Omental fat pad (tissue), 3 donors: ENCODE measurements at regions not wholly inside any gene's neighbourhood (a gene's known extent, or its start where the extent isn't known, plus 50 kb on each side); places are given as distances from the start of the nearest gene placed in this dataset.

ENCODE experiments used
- ATAC-seq: fragments of 150-250 bp; one replicate; pipeline ENCODE4 v1.9.1; 2016; ENCODE audit warnings: mild to moderate bottlenecking, moderate library complexity; ENCODE audit not compliant: low FRiP score
- DNase-seq: peaks from one replicate; pipeline ENCODE4 v3.0.0-alpha.2; 2019; ENCODE audit warnings: low spot score
- CTCF ChIP-seq, 3 donors: fragments of 450-650 bp; IDR thresholded peaks; one replicate each; pipeline ENCODE4 v1.5.1; 2016 to 2017; ENCODE audit warnings: antibody characterized with exemption in 3 of 3, mild to moderate bottlenecking in 3 of 3, moderate library complexity in 2 of 3

- DNase-seq (no peak), ATAC-seq (no peak)
- TF ChIP-seq CTCF (IDR thresholded peaks at IDR 0.05), result no peak
These were observed 76.0 kb upstream of the CELF4 start for GRCh38 chr18:37641573-37641972.

GRCh38 chr18:37640504-37640903, 74.9 kb upstream of the CELF4 start:
- ATAC-seq (no peak), DNase-seq (no peak)
- TF ChIP-seq CTCF (IDR thresholded peaks at IDR 0.05), result no peak

GRCh38 chr18:37639846-37640245, 74.2 kb upstream of the CELF4 start:
- no peak for ATAC-seq
- no peak for DNase-seq
- TF ChIP-seq CTCF (IDR thresholded peaks at IDR 0.05), result no peak

- no peak for TF ChIP-seq CTCF (IDR thresholded peaks at IDR 0.05)
- DNase-seq (no peak), ATAC-seq (no peak)
These were observed 71.9 kb upstream of the CELF4 start for GRCh38 chr18:37637478-37637850.

GRCh38 chr18:37636831-37637477, 71.4 kb upstream of the CELF4 start:
- ATAC-seq (no peak), DNase-seq (no peak)

GRCh38 chr18:37634516-37634915, 68.9 kb upstream of the CELF4 start:
- no peak for TF ChIP-seq CTCF (IDR thresholded peaks at IDR 0.05)
- no peak for DNase-seq
- ATAC-seq, result no peak

More at GRCh38 chr18:37636831-37637477, 71.4 kb upstream of the CELF4 start:
- TF ChIP-seq CTCF (IDR thresholded peaks at IDR 0.05), result no peak

GRCh38 chr18:37631422-37631821, 65.8 kb upstream of the CELF4 start:
- DNase-seq, result no peak
- TF ChIP-seq CTCF (IDR thresholded peaks at IDR 0.05), result no peak
- no peak for ATAC-seq
